HepG2 (cell line): ENCODE measurements at regions not wholly inside any gene's neighbourhood (a gene's known extent, or its start where the extent isn't known, plus 50 kb on each side); places are given as distances from the start of the nearest gene placed in this dataset.

Experiments used
- AFF4 ChIP-seq: sonication (generic); formaldehyde crosslinking; IDR thresholded peaks from 2 replicates; pipeline ENCODE4 v1.4.0; 2020; ENCODE audit warnings: missing genetic modification reagents
- BCL6 ChIP-seq: IDR thresholded peaks from 2 replicates; pipeline ENCODE4 v1.6.1; 2016; ENCODE audit warnings: missing genetic modification reagents, missing compliant biosample characterization
- FOXO1 ChIP-seq: sonication (generic); formaldehyde crosslinking; IDR thresholded peaks from 2 replicates; pipeline ENCODE4 v1.4.0; 2020; ENCODE audit warnings: missing genetic modification reagents
- KAT8 ChIP-seq: IDR thresholded peaks from 2 replicates; pipeline ENCODE4 v1.6.1; 2016; ENCODE audit warnings: missing genetic modification reagents, missing compliant biosample characterization
- KDM1A ChIP-seq: IDR thresholded peaks from 2 replicates; pipeline ENCODE4 v1.6.1; 2016; ENCODE audit warnings: missing compliant biosample characterization
- MEIS2 ChIP-seq: sonication (generic); formaldehyde crosslinking; IDR thresholded peaks from 2 replicates; pipeline ENCODE4 v1.9.0; 2021; ENCODE audit warnings: mild to moderate bottlenecking, missing genetic modification reagents
- MNT ChIP-seq: fragments of 450-650 bp; IDR thresholded peaks from 2 replicates; pipeline ENCODE4 v1.6.1; 2016
- NAIF1 ChIP-seq: sonication (generic); formaldehyde crosslinking; IDR thresholded peaks from 2 replicates; pipeline ENCODE4 v1.5.0; 2020; ENCODE audit warnings: mild to moderate bottlenecking, missing genetic modification reagents, borderline replicate concordance
- NKX3-1 ChIP-seq: sonication (generic); formaldehyde crosslinking; IDR thresholded peaks from 2 replicates; pipeline ENCODE4 v1.5.0; 2020; ENCODE audit warnings: missing genetic modification reagents
- PHF8 ChIP-seq: sonication (generic); formaldehyde crosslinking; IDR thresholded peaks from 2 replicates; pipeline ENCODE4 v1.5.0; 2020; ENCODE audit warnings: missing genetic modification reagents
- RAD21 ChIP-seq: fragments of 450-650 bp; formaldehyde crosslinking; IDR thresholded peaks from 2 replicates; pipeline ENCODE4 v1.5.0; 2020; ENCODE audit warnings: mild to moderate bottlenecking
- RBM39 ChIP-seq: fragments of 200-400 bp; formaldehyde crosslinking; IDR thresholded peaks from one replicate; pipeline ENCODE4 v1.6.1; 2018; ENCODE audit warnings: antibody characterized with exemption, mild to moderate bottlenecking, low read depth, low read length; ENCODE audit not compliant: poor library complexity, severe bottlenecking
- WIZ ChIP-seq: sonication (generic); formaldehyde crosslinking; IDR thresholded peaks from 2 replicates; pipeline ENCODE4 v1.5.1; 2020; ENCODE audit warnings: mild to moderate bottlenecking, missing genetic modification reagents
- YY1 ChIP-seq: IDR thresholded peaks from 2 replicates; pipeline ENCODE4 v1.6.1; 2011; ENCODE audit warnings: low read length, low read depth, moderate library complexity, mild to moderate bottlenecking; ENCODE audit not compliant: insufficient read depth, insufficient replicate concordance
- ZFP90 ChIP-seq: sonication (generic); formaldehyde crosslinking; IDR thresholded peaks from 2 replicates; pipeline ENCODE4 v1.8.0; 2022; ENCODE audit warnings: missing genetic modification reagents, mild to moderate bottlenecking, inconsistent platforms, borderline replicate concordance
- ZNF282 ChIP-seq: fragments of 450-650 bp; IDR thresholded peaks from 2 replicates; pipeline ENCODE4 v1.6.1; 2018; ENCODE audit not compliant: partially characterized antibody
- ZNF672 ChIP-seq: sonication (generic); formaldehyde crosslinking; IDR thresholded peaks from 2 replicates; pipeline ENCODE4 v1.8.1; 2022; ENCODE audit warnings: missing genetic modification reagents
- ZNF770 ChIP-seq: sonication (generic); formaldehyde crosslinking; IDR thresholded peaks from 2 replicates; pipeline ENCODE4 v1.5.0; 2020; ENCODE audit warnings: mild to moderate bottlenecking, missing genetic modification reagents
- TF ChIP-seq, protein P1 (sequence below): sonication (generic); formaldehyde crosslinking; IDR thresholded peaks from 2 replicates; pipeline ENCODE4 v1.8.0; 2022; ENCODE audit warnings: mild to moderate bottlenecking, missing genetic modification reagents, borderline replicate concordance

DNA sequence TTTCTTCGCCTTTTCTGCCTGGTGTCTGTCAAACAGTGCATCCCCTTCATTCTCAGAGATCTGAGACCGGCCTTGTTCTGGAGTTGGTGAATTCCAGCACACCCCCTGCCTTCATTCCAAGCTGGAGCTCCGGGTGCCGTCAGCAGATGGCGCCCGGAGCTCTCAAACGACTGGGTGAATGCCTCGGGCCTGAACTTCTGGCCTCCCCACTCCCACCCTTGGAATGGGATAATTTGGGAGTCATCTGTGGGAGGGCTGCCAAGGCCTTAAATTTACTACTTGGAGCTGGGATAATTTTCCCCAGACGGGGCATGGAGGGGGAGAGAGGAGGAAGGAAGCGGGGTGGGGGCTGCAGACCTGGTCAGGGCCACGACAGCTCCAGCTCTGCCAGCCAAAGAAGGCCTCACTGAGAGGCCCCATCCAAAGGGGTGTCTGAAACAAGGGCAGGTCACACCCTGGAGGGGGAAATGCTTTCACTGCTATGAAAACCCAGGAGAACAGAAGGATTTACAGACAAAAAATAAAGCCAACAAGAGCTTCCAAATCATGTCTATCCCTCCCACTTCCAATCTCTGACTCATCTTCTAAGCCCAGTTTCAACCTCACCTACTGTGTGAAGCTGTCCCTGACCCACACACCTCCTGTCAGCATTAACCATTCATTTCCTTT, 187.9 kb downstream of the OPA1 start (continued):
- no peak for TF ChIP-seq MNT
- TF ChIP-seq ZNF770: no peak
- TF ChIP-seq, protein P1, sequence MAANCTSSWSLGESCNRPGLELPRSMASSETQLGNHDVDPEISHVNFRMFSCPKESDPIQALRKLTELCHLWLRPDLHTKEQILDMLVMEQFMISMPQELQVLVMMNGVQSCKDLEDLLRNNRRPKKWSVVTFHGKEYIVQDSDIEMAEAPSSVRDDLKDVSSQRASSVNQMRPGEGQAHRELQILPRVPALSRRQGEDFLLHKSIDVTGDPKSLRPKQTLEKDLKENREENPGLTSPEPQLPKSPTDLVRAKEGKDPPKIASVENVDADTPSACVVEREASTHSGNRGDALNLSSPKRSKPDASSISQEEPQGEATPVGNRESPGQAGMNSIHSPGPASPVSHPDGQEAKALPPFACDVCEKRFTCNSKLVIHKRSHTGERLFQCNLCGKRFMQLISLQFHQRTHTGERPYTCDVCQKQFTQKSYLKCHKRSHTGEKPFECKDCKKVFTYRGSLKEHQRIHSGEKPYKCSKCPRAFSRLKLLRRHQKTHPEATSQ (CRISPR knock-in tag): no peak
- no peak for TF ChIP-seq ZNF282
- TF ChIP-seq FOXO1 (CRISPR knock-in tag): no peak
- no peak for TF ChIP-seq MEIS2 (CRISPR knock-in tag)
- 0 out of 2 replicates have a peak, but pooled peaks have one; percentile 33 for TF ChIP-seq PHF8 (CRISPR knock-in tag)
- TF ChIP-seq YY1: peak; percentile 35
- no peak for TF ChIP-seq AFF4 (CRISPR knock-in tag)
- TF ChIP-seq RAD21: peak; percentile 89
- TF ChIP-seq KDM1A: no peak
- no peak for TF ChIP-seq NKX3-1
- no peak for TF ChIP-seq NAIF1 (CRISPR knock-in tag)
- 0 out of 2 replicates have a peak, but pooled peaks have one; percentile 11 for TF ChIP-seq BCL6 (CRISPR knock-in tag)
- TF ChIP-seq ZNF672: no peak
- no peak for TF ChIP-seq ZFP90 (CRISPR knock-in tag)
- no peak for TF ChIP-seq RBM39
- TF ChIP-seq KAT8 (CRISPR knock-in tag): no peak
- no peak for TF ChIP-seq WIZ (CRISPR knock-in tag)
